Mesothelial cell of epicardium (in vitro differentiated cells): ENCODE measurements at regions not wholly inside any gene's neighbourhood (a gene's known extent, or its start where the extent isn't known, plus 50 kb on each side); places are given as distances from the start of the nearest gene placed in this dataset.
"Not testable (repeated sequence)": the region's sequence is repeated elsewhere in the genome, so short reads cannot be mapped to it uniquely, and the experiment has no call there.

Experiments used
- DNase-seq, 2 experiments: peaks; one replicate each; pipeline ENCODE4 v3.0.0; 2021; ENCODE audit warnings: low spot score in 2 of 2; ENCODE audit not compliant: unreplicated experiment in 2 of 2
- H3K27ac Mint-ChIP-seq: 2 replicates; pipeline ENCODE4 v1.8.0; 2021; ENCODE audit warnings: mixed read lengths
- H3K27me3 Mint-ChIP-seq: 2 replicates; pipeline ENCODE4 v1.8.0; 2021; ENCODE audit warnings: low read depth, mixed read lengths
- H3K36me3 Mint-ChIP-seq: 2 replicates; pipeline ENCODE4 v1.8.0; 2021; ENCODE audit warnings: mixed read lengths
- H3K4me1 Mint-ChIP-seq: 2 replicates; pipeline ENCODE4 v1.8.0; 2021; ENCODE audit warnings: mixed read lengths
- H3K4me3 Mint-ChIP-seq: 2 replicates; pipeline ENCODE4 v1.8.0; 2021; ENCODE audit warnings: mild to moderate bottlenecking, moderate library complexity, mixed read lengths
- H3K9me3 Mint-ChIP-seq: 2 replicates; pipeline ENCODE4 v1.8.0; 2021; ENCODE audit warnings: mixed read lengths
- TF ChIP-seq, protein P1 (sequence below): fragments of 200-600 bp; sonication (generic); IDR thresholded peaks from one replicate; pipeline ENCODE4 v1.5.0; 2021; ENCODE audit warnings: antibody characterized with exemption; ENCODE audit not compliant: unreplicated experiment

DNA sequence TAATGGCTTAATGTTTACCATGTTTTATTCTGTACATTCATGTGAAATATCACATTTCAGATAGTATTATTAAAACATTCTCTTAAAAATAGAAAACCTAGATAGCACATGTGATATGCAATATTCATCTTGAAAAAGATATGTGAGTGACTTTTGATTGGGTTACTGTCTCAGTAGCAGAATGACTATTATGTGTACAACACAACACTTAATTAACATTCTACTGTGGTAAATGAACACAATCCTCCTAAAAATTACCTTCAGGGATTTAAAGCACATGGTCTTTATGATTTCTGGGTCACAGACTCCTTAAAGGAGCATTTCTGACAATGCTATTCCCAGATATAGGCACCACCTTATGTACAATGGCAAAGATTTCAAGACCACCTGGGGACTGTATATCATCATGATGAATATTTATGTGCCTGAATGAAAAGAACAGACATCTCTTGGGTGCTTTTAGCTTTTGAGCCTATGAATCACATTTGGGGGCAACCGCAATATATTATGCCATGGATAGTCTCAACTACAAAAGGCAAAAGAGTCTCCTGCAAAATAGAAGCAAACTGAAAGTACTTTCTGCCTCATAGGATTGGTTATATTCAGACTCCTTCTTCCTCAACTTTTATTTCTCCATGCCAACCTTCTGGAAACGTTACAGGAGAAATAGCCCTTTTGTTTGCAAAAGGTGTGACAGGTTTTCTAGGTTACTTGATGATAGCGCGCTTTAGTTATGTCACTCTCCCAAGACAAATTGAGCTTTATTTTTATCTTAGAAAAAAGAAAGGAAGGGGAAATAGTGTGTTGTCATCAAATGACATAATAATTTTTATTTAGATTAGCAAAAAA is 259.0 kb downstream of the CALCRL start:
- Mint-ChIP-seq H3K27ac (no peak overlapping the region), H3K36me3 (no peaks in the 10 kb centered on the region), H3K9me3 (no peaks in the 10 kb centered on the region), H3K4me3 (no peak overlapping the region), H3K4me1 (peaks cover 7% of the 10 kb centered on the region), H3K27me3 (peaks cover 2% of the 10 kb centered on the region)
- no peak for DNase-seq
- TF ChIP-seq, protein P1, sequence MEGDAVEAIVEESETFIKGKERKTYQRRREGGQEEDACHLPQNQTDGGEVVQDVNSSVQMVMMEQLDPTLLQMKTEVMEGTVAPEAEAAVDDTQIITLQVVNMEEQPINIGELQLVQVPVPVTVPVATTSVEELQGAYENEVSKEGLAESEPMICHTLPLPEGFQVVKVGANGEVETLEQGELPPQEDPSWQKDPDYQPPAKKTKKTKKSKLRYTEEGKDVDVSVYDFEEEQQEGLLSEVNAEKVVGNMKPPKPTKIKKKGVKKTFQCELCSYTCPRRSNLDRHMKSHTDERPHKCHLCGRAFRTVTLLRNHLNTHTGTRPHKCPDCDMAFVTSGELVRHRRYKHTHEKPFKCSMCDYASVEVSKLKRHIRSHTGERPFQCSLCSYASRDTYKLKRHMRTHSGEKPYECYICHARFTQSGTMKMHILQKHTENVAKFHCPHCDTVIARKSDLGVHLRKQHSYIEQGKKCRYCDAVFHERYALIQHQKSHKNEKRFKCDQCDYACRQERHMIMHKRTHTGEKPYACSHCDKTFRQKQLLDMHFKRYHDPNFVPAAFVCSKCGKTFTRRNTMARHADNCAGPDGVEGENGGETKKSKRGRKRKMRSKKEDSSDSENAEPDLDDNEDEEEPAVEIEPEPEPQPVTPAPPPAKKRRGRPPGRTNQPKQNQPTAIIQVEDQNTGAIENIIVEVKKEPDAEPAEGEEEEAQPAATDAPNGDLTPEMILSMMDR: no peak

DNA sequence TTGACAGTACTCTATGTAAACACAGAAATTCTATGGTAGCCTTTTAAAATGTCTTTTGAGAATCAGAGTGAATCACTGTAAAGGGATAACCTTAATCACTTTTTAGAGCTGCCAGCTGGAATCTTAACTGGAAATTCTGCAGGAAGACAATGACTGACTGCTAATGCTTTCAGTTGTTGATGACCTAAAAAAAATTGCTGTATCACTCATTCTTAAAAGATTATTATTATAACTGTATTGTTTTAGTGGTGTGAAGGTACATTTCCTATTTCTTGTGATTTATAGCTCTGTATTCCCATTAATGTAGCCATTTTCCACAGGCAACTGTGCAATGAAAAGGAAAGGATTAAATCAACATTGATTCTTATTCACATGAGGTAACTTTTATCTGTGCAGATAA is 260.5 kb downstream of the CALCRL start:
- H3K4me3 Mint-ChIP-seq: no peak overlapping the region
- H3K36me3 Mint-ChIP-seq: peaks cover 2% of the 10 kb centered on the region
- DNase-seq: no peak
- peaks cover 7% of the 10 kb centered on the region for H3K4me1 Mint-ChIP-seq
- no peak overlapping the region for H3K27ac Mint-ChIP-seq
- peaks cover 13% of the 10 kb centered on the region for H3K9me3 Mint-ChIP-seq
- peaks cover 2% of the 10 kb centered on the region for H3K27me3 Mint-ChIP-seq
- TF ChIP-seq, protein P1: no peak

- DNase-seq: no peak
- TF ChIP-seq, protein P1: no peak
- Mint-ChIP-seq H3K27me3 (no peaks in the 10 kb centered on the region), H3K4me1 (no peaks in the 10 kb centered on the region), H3K27ac (no peak overlapping the region), H3K36me3 (peaks cover 2% of the 10 kb centered on the region), H3K9me3 (peaks cover 27% of the 10 kb centered on the region), H3K4me3 (no peak overlapping the region)
Measured at GRCh38 chr2:187180529-187180928, 267.5 kb downstream of the CALCRL start.

DNA sequence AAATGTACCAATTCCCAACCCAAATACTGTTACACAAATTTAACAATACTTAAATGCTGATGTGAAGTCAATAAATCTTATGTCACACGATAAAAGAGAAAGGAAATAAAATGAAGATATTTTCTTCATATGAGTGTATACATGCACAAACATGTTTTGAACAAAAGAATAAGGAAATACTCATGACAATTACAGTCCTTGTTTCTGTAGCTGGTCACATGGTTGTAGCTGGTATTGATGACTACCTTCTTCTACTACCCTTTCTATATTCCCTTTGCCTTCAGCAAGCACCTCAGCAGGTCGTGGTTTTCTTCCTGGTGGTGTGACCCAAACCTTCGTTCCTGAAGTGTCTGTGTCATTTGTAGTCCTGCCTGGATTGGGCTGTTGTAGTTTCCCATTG is 269.2 kb downstream of the CALCRL start:
- not testable (repeated sequence) for H3K27me3 Mint-ChIP-seq

DNA sequence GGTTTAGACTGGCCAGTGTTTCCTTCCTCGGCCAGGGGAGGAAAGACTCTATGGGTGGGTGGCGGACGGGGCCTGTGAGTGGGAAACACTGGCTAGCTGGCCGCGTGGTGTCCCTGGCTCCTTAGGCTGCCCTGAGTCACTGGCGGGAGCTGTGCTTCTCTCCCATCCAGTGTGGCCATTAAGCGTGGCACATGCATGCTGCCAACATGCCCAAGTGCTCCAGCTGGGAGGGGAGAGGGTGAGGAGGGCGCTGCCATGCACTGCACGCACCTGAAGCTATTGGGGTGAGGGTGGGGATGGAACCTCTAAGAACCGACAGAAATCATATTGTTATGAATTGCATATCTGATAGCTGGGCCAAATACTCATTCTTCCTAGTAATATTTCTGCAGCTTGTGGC is 270.8 kb downstream of the CALCRL start:
- no peaks in the 10 kb centered on the region for H3K27me3 Mint-ChIP-seq
- no peak for DNase-seq
- H3K27ac Mint-ChIP-seq: no peak overlapping the region
- H3K4me3 Mint-ChIP-seq: no peak overlapping the region
- H3K36me3 Mint-ChIP-seq: no peaks in the 10 kb centered on the region
- no peaks in the 10 kb centered on the region for H3K4me1 Mint-ChIP-seq
- TF ChIP-seq, protein P1: no peak
- peaks cover 11% of the 10 kb centered on the region for H3K9me3 Mint-ChIP-seq

More for the DNA sequence above, 269.2 kb downstream of the CALCRL start:
- not testable (repeated sequence) for DNase-seq, H3K4me1 Mint-ChIP-seq, H3K4me3 Mint-ChIP-seq, H3K27ac Mint-ChIP-seq, H3K36me3 Mint-ChIP-seq
- H3K9me3 Mint-ChIP-seq: peaks cover 27% of the 10 kb centered on the region

GRCh38 chr2:187174582-187174981 is 273.5 kb downstream of the CALCRL start:
- H3K36me3 Mint-ChIP-seq: no peaks in the 10 kb centered on the region
- no peaks in the 10 kb centered on the region for H3K27me3 Mint-ChIP-seq
- DNase-seq: no peak
- H3K27ac Mint-ChIP-seq: no peak overlapping the region
- TF ChIP-seq, protein P1: peak; percentile 52
- H3K9me3 Mint-ChIP-seq: peaks cover 3% of the 10 kb centered on the region
- H3K4me1 Mint-ChIP-seq: no peaks in the 10 kb centered on the region
- no peak overlapping the region for H3K4me3 Mint-ChIP-seq
